Left ventricle myocardium inferior (tissue), 1 donor: ENCODE measurements at regions not wholly inside any gene's neighbourhood (a gene's known extent, or its start where the extent isn't known, plus 50 kb on each side); places are given as distances from the start of the nearest gene placed in this dataset.
"Not testable (repeated sequence)": the region's sequence is repeated elsewhere in the genome, so short reads cannot be mapped to it uniquely, and the experiment has no call there.

ENCODE experiments used
- DNase-seq: peaks from one replicate; pipeline ENCODE4 v3.0.0-alpha.2; 2020
- H3K27ac ChIP-seq: fragments of 200-600 bp; replicated peaks from 2 replicates; pipeline ENCODE4 v1.8.0; 2021
- H3K27me3 ChIP-seq: fragments of 200-600 bp; 2 replicates; pipeline ENCODE4 v1.8.0; 2021; ENCODE audit warnings: low read depth
- H3K36me3 ChIP-seq: fragments of 200-600 bp; 2 replicates; pipeline ENCODE4 v1.8.0; 2021
- H3K4me1 ChIP-seq: fragments of 200-600 bp; 2 replicates; pipeline ENCODE4 v1.8.0; 2021
- H3K4me3 ChIP-seq: fragments of 200-600 bp; 2 replicates; pipeline ENCODE4 v1.8.0; 2021; ENCODE audit warnings: mild to moderate bottlenecking, moderate library complexity
- H3K9me3 ChIP-seq: fragments of 200-600 bp; replicated peaks from 2 replicates; pipeline ENCODE4 v1.8.0; 2021
- intact Hi-C: fragments of 100-400 bp; cut with micrococcal nuclease; formaldehyde crosslinking; loops from one replicate; pipeline ENCODE4 v1.11.0; 2022
- TF ChIP-seq, protein P1 (sequence below): fragments of 200-600 bp; IDR thresholded peaks from 2 replicates; pipeline ENCODE4 v1.8.0; 2021; ENCODE audit warnings: antibody characterized with exemption, mild to moderate bottlenecking, borderline replicate concordance
- donor health status: DM: no; HTN: yes; CAD: no; lungs with severe emphysema.

DNA sequence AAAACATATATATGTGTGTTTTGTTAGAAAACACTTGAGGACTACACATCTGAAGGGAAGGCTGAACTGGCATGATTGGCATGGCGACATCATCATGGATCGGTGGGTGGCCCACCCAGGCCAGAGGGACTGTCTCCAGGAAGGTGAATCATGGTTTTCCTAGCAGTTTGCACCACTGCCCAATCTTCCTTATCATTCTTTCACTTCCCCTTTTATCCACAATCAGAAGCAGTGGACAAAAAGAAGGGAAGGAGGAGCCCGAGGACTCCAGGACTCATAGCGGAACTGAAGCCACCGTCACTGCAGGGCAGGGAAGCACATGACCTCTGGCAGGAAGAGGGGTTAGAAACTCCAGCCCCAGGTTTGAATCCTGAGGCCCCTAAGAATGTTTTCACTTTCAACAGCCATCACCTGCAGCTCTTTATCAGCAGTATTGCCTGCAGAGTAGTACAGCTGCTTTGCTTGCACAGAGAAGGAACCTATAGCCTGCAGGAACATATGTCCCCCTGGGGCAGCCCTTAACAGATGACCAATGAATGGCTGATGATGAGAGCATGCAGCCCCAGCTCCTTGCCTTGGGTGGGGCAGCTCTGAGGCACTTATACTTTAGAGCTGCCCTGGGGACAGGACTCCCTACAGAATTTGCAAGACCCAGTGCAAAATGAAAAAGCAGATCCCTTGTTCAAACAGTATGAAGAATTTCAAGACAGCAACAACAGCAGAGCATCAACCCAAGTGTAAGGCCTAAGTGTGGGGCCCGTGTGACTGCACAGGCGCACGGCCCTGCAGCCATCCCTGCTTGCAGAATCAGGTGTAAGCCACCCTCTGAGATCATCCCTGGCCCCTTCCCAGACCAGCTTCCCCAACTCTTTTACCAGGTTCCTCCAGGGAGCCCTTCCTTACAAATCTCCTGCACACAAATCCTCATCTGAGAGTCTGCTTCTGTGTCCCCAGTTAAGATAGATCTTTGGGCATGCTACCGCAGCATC lies 241.8 kb upstream of the IRF2BP2 start:
- Histone ChIP-seq H3K4me1 (peaks cover 14% of the 10 kb centered on the region), H3K4me3 (no peak overlapping the region), H3K9me3 (no peaks in the 10 kb centered on the region), H3K36me3 (no peaks in the 10 kb centered on the region), H3K27me3 (no peaks in the 10 kb centered on the region), H3K27ac (peak overlapping the region; percentile 27)
- DNase-seq, result no peak
- intact Hi-C loops, result no loop called here
- TF ChIP-seq, protein P1, sequence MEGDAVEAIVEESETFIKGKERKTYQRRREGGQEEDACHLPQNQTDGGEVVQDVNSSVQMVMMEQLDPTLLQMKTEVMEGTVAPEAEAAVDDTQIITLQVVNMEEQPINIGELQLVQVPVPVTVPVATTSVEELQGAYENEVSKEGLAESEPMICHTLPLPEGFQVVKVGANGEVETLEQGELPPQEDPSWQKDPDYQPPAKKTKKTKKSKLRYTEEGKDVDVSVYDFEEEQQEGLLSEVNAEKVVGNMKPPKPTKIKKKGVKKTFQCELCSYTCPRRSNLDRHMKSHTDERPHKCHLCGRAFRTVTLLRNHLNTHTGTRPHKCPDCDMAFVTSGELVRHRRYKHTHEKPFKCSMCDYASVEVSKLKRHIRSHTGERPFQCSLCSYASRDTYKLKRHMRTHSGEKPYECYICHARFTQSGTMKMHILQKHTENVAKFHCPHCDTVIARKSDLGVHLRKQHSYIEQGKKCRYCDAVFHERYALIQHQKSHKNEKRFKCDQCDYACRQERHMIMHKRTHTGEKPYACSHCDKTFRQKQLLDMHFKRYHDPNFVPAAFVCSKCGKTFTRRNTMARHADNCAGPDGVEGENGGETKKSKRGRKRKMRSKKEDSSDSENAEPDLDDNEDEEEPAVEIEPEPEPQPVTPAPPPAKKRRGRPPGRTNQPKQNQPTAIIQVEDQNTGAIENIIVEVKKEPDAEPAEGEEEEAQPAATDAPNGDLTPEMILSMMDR, result no peak

GRCh38 chr1:234849832-234850231 lies 239.9 kb upstream of the IRF2BP2 start:
- Histone ChIP-seq H3K4me3 (no peak overlapping the region), H3K9me3 (no peaks in the 10 kb centered on the region), H3K4me1 (peaks cover 21% of the 10 kb centered on the region), H3K36me3 (no peaks in the 10 kb centered on the region), H3K27me3 (no peaks in the 10 kb centered on the region), H3K27ac (peak overlapping the region; percentile 36)
- TF ChIP-seq, protein P1, result no peak
- no peak for DNase-seq
- intact Hi-C loops, result no loop called here

DNA sequence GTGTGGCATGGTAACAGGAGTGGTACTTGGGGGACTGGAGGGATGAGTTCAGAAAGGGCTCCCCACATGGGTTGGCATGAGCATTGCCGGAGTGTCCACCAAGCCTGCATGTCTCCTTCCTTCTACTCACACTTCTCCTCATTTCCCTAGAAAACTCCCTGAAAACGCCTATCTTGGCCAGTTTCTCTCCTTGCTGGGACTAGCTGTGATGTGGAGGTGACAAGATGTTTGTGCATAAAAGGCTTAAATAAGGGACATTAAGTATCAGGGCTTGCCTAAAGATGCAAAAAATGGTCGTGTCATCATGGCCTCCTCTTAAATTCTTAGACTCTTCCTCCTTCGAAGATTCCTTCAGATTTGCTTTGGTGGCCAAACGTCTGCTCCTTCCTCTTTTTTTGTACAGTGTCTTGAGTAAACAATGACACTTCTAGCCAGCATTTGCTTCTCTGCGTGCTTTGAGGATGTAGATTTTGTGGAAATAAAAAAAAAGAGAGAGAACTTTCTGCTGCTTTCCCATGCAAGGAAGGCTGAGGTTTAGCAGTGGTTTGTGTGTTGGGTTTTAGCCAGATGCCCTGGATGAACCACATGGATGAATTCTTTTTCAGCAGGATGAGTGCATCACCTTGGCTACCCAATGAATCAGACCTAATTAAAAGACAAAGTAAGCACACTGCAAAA lies 239.1 kb upstream of the IRF2BP2 start:
- intact Hi-C loops, result no loop called here
- TF ChIP-seq, protein P1, result peak; percentile 13
- Histone ChIP-seq H3K4me1 (peaks cover 28% of the 10 kb centered on the region), H3K27ac (peak overlapping the region; percentile 36), H3K27me3 (no peaks in the 10 kb centered on the region), H3K9me3 (no peaks in the 10 kb centered on the region), H3K36me3 (no peaks in the 10 kb centered on the region), H3K4me3 (no peak overlapping the region)
- no peak for DNase-seq

- H3K4me1 ChIP-seq, result peaks cover 46% of the 10 kb centered on the region
- DNase-seq, intact Hi-C loops, H3K4me3 ChIP-seq, H3K9me3 ChIP-seq, H3K27ac ChIP-seq, H3K27me3 ChIP-seq, H3K36me3 ChIP-seq: not testable (repeated sequence)
Observed at GRCh38 chr1:234846813-234847212, 236.8 kb upstream of the IRF2BP2 start.

- H3K36me3 ChIP-seq, result no peaks in the 10 kb centered on the region
- no peak for DNase-seq
- no peak overlapping the region for H3K27ac ChIP-seq
- TF ChIP-seq, protein P1, result no peak
- H3K9me3 ChIP-seq, result no peaks in the 10 kb centered on the region
- no peaks in the 10 kb centered on the region for H3K27me3 ChIP-seq
- H3K4me3 ChIP-seq, result no peak overlapping the region
- intact Hi-C loops, result no loop called here
- peaks cover 44% of the 10 kb centered on the region for H3K4me1 ChIP-seq
Observed at GRCh38 chr1:234845836-234846235, 235.9 kb upstream of the IRF2BP2 start.
